ENCODE measurements at regions not wholly inside any gene's neighbourhood (a gene's known extent, or its start where the extent isn't known, plus 50 kb on each side); places are given as distances from the start of the nearest gene placed in this dataset.
"Not testable (repeated sequence)": the region's sequence is repeated elsewhere in the genome, so short reads cannot be mapped to it uniquely, and the experiment has no call there.

DNA sequence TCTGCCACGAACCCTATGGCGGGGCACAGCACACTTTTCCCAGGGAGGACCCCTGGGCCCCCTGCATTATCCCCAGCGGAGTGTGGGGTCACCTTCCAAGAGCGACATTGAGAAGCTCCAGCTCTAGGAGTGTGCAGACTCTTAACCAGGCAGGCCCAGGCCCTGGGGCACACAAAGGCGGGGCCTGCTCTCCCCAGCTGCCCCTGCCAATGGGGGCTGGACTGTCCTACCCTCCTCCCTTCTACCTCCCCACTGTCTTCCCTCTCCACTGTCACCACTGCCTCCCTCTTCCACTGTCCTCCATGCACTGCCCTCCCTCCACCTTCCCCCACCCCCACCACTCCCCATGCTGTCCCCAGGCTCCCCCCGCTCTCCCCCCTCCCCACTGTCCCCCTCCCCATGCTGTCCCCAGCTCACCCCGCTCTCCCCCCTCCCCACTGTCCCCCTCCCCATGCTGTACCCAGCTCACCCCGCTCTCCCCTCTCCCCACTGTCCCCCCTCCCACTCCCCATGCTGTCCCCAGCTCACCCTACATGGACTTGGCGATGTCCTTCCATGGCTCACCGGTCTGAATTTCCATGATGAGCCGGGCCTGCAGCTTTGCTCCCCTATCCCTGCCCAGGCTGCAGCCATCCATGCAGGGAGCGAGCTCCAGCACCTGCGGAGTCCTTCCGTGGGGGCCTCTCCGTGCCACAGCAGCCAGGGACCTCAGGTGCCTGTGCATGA, 5483.6 kb upstream of the TPTE start:
- CTCF ChIA-PET (ENCODE audit: partially characterized antibody), result not testable (repeated sequence)

DNA sequence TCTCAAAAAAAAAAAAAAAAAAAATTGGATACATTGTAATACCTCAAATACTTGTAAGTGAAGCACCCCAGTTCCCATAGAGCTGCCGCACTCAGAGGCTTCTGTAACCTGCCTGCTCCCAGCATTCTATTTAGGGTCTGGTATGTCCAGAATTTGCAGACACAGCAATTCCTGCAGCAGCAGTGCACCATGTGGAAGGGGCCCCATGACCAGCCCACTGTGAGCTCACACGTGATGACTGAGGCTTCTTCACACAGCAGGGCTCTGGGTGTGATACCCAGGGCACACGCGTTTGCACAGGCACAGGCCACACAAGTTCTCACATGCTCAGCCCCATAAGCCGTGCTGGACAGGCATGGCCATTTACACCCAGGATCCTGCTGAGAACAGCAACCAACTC, 5481.5 kb upstream of the TPTE start:
- H3K9me3 Mint-ChIP-seq; H3K36me3 Mint-ChIP-seq; CTCF ChIA-PET (ENCODE audit: partially characterized antibody); H3K27me3 ChIP-seq (ENCODE audit: insufficient read depth, low read length); H3K4me1 Mint-ChIP-seq; H3K36me3 ChIP-seq (ENCODE audit: insufficient read depth, low read length); DNase-seq; H3K4me1 ChIP-seq (ENCODE audit: insufficient read depth, low read length); H3K27ac Mint-ChIP-seq; H3K4me3 ChIP-seq (ENCODE audit: low read length in 2 of 2); H3K9me3 ChIP-seq (ENCODE audit: control insufficient read depth in 1 of 2, low read length in 2 of 2); intact Hi-C loops (cut with micrococcal nuclease); POLR2A ChIA-PET (ENCODE audit: partially characterized antibody); H3K27me3 Mint-ChIP-seq; H3K27ac ChIP-seq (ENCODE audit: low read depth, low read length); H3K4me3 Mint-ChIP-seq: not testable (repeated sequence)

More for the DNA sequence above, 5483.6 kb upstream of the TPTE start:
- H3K27me3 ChIP-seq (ENCODE audit: insufficient read depth, low read length); H3K4me1 Mint-ChIP-seq; H3K4me1 ChIP-seq (ENCODE audit: insufficient read depth, low read length); H3K36me3 Mint-ChIP-seq; H3K27ac ChIP-seq (ENCODE audit: low read depth, low read length); intact Hi-C loops (cut with micrococcal nuclease); H3K4me3 Mint-ChIP-seq; H3K36me3 ChIP-seq (ENCODE audit: insufficient read depth, low read length); H3K27me3 Mint-ChIP-seq; H3K27ac Mint-ChIP-seq; POLR2A ChIA-PET (ENCODE audit: partially characterized antibody); H3K9me3 Mint-ChIP-seq; H3K9me3 ChIP-seq (ENCODE audit: control insufficient read depth in 1 of 2, low read length in 2 of 2); H3K4me3 ChIP-seq (ENCODE audit: low read length in 2 of 2); DNase-seq: not testable (repeated sequence)

DNA sequence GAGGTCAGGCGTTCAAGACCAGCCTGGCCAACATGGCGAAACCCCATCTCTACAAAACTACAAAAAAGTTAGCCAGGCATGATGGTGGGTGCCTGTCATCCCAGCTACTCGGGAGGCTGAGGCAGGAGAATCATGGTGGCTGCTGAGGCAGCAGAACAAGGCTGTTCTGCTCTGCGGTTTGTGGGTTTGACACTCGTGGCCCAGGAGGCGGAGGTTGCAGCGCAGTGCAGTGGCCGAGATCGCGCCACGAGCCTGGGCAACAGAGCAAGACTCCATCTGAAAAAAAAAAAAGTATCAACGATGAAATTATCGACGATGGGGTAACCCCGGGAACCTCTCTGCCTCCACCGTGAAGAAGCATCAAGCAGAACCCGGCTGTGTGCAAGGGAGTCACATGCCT, 5478.8 kb upstream of the TPTE start:
- H3K36me3 Mint-ChIP-seq; H3K4me1 ChIP-seq (ENCODE audit: insufficient read depth, low read length); H3K9me3 Mint-ChIP-seq; intact Hi-C loops (cut with micrococcal nuclease); POLR2A ChIA-PET (ENCODE audit: partially characterized antibody); H3K4me3 ChIP-seq (ENCODE audit: low read length in 2 of 2); H3K36me3 ChIP-seq (ENCODE audit: insufficient read depth, low read length); H3K27me3 ChIP-seq (ENCODE audit: insufficient read depth, low read length); DNase-seq; H3K4me1 Mint-ChIP-seq; CTCF ChIA-PET (ENCODE audit: partially characterized antibody); H3K27ac Mint-ChIP-seq; H3K27ac ChIP-seq (ENCODE audit: low read depth, low read length); H3K4me3 Mint-ChIP-seq; H3K27me3 Mint-ChIP-seq; H3K9me3 ChIP-seq (ENCODE audit: control insufficient read depth in 1 of 2, low read length in 2 of 2): not testable (repeated sequence)

DNA sequence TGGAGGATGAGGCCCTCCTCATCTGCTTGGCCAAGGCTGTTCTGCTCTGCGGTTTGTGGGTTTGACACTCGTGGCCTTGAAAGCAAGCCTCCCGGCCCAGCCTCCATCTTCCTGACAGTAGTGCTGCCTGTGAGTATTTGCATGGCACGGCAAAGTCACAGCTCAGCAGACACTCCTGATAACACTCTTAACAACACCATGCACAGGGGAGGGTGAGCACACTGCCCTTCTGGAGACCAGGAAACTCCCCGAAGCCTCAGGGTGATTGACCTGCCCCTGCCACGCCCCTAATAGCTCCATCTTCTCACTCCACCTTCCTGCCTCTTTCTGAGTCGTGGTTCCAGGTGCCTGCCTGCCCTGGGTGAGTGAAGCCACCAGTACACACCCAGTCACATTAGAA, 5476.6 kb upstream of the TPTE start:
- H3K36me3 ChIP-seq (ENCODE audit: insufficient read depth, low read length); intact Hi-C loops (cut with micrococcal nuclease); H3K36me3 Mint-ChIP-seq; H3K27me3 Mint-ChIP-seq; POLR2A ChIA-PET (ENCODE audit: partially characterized antibody); H3K27ac Mint-ChIP-seq; DNase-seq; H3K4me3 ChIP-seq (ENCODE audit: low read length in 2 of 2); H3K4me3 Mint-ChIP-seq; H3K27ac ChIP-seq (ENCODE audit: low read depth, low read length); H3K9me3 ChIP-seq (ENCODE audit: control insufficient read depth in 1 of 2, low read length in 2 of 2); H3K27me3 ChIP-seq (ENCODE audit: insufficient read depth, low read length); CTCF ChIA-PET (ENCODE audit: partially characterized antibody); H3K4me1 Mint-ChIP-seq; H3K9me3 Mint-ChIP-seq; H3K4me1 ChIP-seq (ENCODE audit: insufficient read depth, low read length): not testable (repeated sequence)

DNA sequence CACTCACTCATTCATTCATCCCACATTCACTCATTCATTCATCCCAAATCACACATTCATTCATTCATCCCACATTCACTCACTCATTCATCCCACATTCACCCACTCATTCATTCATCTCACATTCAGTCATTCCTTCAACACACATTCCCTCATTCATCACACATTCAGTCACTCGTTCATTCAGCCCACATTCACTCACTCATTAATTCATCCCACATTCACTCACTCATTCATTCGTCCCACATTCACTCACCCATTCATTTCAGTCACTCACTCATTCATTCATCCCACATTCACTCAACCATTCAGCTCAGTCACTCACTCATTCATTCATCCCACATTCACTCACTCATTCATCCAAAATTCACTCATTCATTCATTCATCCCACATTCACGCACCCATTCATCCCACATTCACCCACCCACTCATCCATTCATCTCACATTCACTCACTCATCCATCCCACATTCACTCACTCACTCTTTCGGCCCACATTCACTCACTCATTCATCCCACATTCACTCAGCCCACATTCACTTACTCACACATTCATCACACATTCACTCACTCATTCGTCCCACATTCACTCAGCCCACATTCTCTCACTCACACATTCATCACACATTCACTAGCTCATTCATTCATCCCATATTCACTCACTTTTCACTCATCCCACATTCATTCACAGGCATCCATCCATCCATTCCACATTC, 5469.9 kb upstream of the TPTE start:
- intact Hi-C loops (cut with micrococcal nuclease); DNase-seq; POLR2A ChIA-PET (ENCODE audit: partially characterized antibody); H3K36me3 Mint-ChIP-seq; H3K9me3 ChIP-seq (ENCODE audit: control insufficient read depth in 1 of 2, low read length in 2 of 2); H3K36me3 ChIP-seq (ENCODE audit: insufficient read depth, low read length); H3K4me3 ChIP-seq (ENCODE audit: low read length in 2 of 2); H3K4me1 ChIP-seq (ENCODE audit: insufficient read depth, low read length); H3K27ac ChIP-seq (ENCODE audit: low read depth, low read length); CTCF ChIA-PET (ENCODE audit: partially characterized antibody); H3K4me3 Mint-ChIP-seq; H3K27me3 Mint-ChIP-seq; H3K27me3 ChIP-seq (ENCODE audit: insufficient read depth, low read length); H3K4me1 Mint-ChIP-seq; H3K9me3 Mint-ChIP-seq: not testable (repeated sequence)
- peak overlapping the region in 1 of 7 donors; percentile 36 for H3K27ac Mint-ChIP-seq

DNA sequence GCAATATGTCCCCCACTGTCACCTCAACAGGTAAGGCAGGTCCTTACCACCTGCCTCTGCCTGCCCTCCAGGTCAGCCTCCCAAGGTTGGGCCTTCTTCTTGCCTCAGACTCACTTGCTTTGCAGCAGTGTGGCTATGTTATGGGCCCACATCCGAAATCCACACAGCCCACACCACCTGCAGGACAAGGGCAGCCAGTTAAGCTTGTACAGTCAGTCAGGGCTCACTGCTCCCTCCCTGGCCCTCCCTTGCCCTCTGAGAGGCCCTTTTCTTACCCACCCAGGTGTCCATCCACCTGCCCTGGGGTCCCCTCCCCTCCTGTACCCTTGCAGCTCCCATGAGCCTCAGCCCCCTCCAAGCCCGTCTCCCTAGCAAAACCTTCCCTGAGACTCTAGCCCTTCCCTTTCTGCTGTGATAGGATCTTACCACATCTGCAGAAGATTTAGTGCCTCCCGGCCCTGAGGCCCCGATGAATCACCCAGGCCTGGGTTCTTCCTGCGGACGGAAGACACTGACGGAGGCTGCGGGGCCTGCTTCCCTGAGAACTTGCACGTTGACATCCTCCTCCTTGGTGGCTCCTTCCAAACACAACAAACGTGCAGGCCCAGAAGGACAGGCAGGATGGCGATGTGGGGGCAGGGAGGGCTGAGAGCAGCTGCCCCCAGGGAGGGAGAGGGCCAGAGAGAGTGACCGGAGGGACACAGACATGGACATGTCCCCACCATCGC, 5466.2 kb upstream of the TPTE start:
- intact Hi-C loops (cut with micrococcal nuclease); H3K27me3 Mint-ChIP-seq; H3K36me3 Mint-ChIP-seq; H3K27ac ChIP-seq (ENCODE audit: low read depth, low read length); H3K27me3 ChIP-seq (ENCODE audit: insufficient read depth, low read length); H3K4me3 ChIP-seq (ENCODE audit: low read length in 2 of 2); CTCF ChIA-PET (ENCODE audit: partially characterized antibody); DNase-seq; POLR2A ChIA-PET (ENCODE audit: partially characterized antibody); H3K36me3 ChIP-seq (ENCODE audit: insufficient read depth, low read length); H3K9me3 Mint-ChIP-seq; H3K4me1 ChIP-seq (ENCODE audit: insufficient read depth, low read length); H3K4me3 Mint-ChIP-seq; H3K4me1 Mint-ChIP-seq; H3K27ac Mint-ChIP-seq; H3K9me3 ChIP-seq (ENCODE audit: control insufficient read depth in 1 of 2, low read length in 2 of 2): not testable (repeated sequence)

DNA sequence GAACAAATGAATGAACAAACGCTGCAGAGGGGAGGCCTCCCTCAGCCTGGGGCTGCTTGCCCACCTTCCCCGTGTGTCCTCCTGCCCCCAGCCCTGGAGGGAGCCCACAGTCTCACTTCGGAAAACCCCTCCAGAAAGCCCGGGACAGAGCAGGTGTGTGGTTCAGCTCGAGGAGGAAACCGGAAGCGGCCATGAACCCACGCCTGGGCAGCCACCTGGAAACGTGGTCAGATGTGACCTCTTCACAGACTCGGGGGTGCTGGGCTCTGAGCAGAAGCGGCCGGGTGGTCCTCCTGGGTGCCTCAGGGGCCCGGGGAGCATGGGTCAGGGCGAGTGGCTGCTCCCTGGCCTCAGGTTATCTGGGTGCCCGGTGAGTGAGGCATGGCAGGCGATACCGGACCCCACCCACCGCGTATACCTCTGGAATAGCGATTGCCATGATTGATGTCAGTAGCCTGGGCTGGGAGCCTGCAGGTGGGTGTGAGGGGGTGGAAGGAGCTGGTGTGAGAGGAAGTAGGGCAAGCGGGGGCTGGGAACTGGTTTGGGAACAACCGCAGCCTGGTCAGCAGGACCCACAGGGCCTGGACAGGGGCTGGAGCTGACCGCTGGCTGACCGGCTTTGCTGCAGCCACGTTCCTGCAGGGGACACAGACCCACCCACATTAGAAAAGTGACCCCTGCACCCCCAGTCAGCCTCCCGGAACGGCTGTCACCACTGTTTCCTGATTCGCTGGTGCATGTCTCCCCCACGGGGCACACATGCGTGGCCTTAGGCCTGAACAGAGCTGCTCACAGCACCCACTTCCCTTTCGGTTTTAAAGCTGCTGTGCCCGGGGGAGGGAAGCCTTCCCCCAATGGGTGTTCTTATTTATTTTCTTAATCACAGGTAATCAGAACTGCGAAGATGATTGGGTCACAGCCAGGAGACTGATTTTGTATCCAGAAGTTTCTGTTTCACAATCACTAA, 5465.1 kb upstream of the TPTE start:
- POLR2A ChIA-PET (ENCODE audit: partially characterized antibody); H3K27me3 ChIP-seq (ENCODE audit: insufficient read depth, low read length): not testable (repeated sequence)

More for the DNA sequence above, 5465.1 kb upstream of the TPTE start:
- DNase-seq; H3K4me3 ChIP-seq (ENCODE audit: low read length in 2 of 2); H3K9me3 ChIP-seq (ENCODE audit: control insufficient read depth in 1 of 2, low read length in 2 of 2); H3K27me3 Mint-ChIP-seq; H3K27ac Mint-ChIP-seq; H3K36me3 Mint-ChIP-seq; H3K27ac ChIP-seq (ENCODE audit: low read depth, low read length); H3K4me3 Mint-ChIP-seq; H3K9me3 Mint-ChIP-seq; CTCF ChIA-PET (ENCODE audit: partially characterized antibody); intact Hi-C loops (cut with micrococcal nuclease); H3K36me3 ChIP-seq (ENCODE audit: insufficient read depth, low read length); H3K4me1 ChIP-seq (ENCODE audit: insufficient read depth, low read length); H3K4me1 Mint-ChIP-seq: not testable (repeated sequence)

Data from CD4-positive, alpha-beta memory T cell (primary cell).